HG03066 (cell line): ENCODE measurements at regions not wholly inside any gene's neighbourhood (a gene's known extent, or its start where the extent isn't known, plus 50 kb on each side); places are given as distances from the start of the nearest gene placed in this dataset.
"Not testable (repeated sequence)": the region's sequence is repeated elsewhere in the genome, so short reads cannot be mapped to it uniquely, and the experiment has no call there.

Source experiments
- ATAC-seq: cut with Tn5 transposase; IDR thresholded peaks from one replicate; pipeline ENCODE4 v1.9.1; 2021; ENCODE audit warnings: low read depth; ENCODE audit not compliant: unreplicated experiment

DNA sequence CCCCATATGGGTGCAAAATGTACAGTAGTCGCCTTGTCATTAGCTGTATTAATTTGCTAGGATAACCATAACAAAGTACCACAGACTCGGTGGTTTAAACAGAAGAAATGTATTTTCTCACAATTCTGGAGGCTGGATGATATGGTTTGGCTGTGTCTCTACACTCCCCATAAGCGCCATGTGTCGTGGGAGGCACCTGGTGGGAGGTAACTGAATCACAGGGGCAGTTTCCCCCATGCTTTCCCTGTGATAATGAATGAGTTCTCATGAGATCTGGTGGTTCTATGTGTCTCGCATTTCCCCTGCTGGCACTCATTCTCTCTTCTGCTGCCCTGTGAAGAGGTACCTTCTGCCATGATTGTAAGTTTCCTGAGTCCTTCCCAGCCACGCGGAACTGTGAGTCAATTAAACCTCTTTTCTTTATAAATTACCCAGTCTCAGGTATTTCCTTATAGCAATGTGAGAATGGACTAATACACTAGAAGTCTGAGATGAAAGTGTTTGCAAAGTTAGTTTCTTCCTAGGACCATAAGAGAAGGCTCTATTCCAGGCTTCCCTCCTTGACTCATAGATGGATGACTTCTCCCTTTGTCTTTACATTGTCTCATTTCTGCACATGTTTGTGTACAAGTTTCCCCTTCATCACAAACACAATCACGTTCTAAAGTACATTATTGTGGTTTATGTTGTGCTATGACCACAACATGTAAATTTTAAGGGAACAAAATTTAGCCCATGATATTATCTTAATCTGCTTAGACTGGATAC is 1442.6 kb downstream of the SUCLG1 start:
- no peak for ATAC-seq

DNA sequence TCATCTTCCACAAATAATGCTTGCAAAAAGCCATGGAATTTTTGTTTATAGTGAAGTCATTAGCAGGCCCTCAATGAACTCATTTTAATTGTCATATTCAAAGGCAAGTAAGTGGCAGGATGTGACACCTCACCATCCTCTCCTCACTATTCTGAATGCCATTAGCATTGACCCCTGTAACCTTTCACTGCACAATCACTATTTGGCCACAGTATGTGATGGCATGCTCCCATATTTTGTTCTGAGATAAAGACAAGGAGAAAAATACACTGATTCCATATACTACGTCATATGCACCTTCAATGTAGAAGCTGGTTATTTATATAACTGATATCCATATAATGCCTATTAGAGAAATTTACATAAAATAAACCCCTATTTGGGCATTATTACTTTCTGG is 1443.2 kb downstream of the SUCLG1 start:
- no peak for ATAC-seq

DNA sequence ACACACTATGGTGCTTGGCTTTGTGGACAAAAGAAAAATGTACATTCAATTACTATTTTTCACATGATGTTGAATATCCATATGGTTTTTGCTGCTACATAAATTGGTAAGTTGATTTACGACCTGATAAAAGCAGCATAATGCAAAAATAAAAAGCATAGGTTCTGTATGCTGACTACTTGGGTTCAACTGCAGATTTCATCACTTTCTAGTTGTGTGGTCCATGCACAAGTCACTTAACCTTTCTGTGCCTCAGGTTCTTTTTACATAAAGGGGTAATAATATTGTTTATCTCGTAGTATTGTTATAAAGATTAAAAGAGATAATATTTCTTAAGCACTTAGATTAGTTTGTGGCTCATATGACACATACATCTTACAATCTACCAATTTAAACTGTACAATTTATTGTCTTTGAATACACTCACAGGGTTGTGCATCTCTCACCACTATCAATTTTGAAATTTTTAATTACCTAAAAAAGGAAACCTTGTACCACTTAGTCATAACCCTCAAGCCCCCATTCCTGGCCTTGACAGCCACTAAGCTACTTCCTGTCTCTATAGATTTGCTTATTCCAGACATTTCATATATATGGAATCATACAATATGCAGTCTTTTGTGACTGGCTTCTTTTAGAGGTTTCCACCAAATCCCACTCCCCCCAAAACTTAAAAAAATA is 1443.9 kb downstream of the SUCLG1 start:
- ATAC-seq, result no peak

DNA sequence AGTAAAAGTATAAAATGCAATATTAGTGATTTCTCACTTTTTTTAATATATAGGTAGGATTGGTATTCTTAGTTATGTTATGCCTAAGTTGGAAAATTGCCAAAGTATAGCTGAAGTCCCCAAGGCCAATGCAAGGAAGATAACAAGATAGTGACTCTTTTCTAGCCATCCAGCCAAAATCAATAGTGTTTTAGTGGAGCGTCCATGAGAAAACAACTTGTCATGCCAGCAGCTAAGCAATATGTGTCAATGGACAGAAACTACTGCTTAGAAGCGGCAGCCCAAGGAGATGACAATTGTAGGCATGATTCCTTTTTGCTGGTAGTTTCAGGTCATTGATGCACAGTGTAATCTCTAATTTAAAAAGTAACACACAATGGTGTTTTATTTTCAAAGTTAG is 1444.6 kb downstream of the SUCLG1 start:
- ATAC-seq, result no peak

DNA sequence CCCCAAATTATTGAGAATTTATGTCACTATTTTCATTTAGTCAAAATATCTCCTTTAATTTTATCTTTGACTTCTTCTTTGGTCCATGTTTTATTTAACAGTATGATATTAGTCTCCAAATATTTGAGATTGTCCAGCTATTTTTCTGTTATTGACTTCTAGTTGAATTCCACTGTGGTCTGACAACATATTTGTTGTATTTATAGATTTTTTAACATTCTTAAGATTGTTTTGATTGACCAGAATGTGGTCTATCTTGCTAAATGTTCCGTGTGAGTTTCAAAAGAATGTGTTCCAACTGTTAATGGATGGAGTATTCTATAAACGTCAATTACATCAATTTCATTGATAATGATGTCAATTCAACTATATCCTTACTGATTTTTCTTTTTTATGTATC is 1452.1 kb downstream of the SUCLG1 start:
- no peak for ATAC-seq

DNA sequence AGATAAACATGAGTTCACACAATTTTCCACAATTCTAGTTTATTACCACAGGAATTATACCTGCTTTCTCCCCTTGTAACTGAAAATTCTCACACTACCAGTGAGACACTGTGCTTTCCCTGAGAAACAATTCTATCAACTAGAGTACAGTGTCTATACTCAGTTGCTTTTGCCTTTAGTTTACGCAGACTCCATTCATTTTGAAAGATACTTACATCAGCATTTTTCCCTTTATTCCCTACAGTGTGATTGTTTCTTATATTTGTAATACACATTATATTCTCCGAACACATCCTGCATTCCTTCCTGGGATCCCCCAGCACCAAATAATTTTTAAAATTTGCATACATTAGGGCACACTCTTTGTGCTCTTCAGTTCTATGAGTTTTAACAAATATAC is 1455.5 kb downstream of the SUCLG1 start:
- ATAC-seq, result no peak

DNA sequence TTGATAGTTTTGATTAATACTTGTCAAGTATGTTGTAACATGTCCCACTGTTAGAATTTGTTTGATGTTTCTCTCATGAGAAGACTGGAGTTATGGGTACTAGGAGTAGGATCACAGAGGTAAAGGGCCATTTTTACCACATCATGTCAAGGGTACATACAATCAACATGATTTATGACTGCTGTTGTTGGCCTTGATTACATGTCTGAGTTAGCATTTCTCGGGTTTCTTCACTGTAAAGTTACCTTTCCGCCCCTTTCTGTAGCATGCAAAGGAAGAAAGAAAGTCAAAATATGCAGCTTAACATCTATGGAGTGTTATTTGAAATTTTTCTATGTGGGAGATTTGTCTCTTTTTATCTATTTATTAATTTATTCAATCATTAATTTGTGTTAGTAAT is 1456.4 kb downstream of the SUCLG1 start:
- no peak for ATAC-seq

DNA sequence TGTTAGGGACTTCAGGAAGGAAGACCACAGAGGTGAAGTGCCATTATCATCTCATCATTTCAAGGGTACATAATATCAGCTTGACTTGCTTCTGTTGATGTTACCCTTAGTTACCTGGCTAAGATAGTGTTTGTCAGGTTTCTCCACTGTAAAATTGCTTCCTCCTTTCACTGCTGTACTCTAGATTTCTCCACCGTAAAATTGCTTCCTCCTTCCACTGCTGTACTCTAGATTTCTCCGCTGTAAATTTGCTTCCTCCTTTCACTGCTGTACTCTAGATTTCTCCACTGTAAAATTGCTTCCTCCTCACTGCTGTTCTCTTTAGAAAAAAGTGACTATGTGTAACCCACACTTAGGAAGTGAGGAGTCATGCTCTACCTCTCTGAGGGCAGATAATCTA is 1460.3 kb downstream of the SUCLG1 start:
- ATAC-seq, result no peak

DNA sequence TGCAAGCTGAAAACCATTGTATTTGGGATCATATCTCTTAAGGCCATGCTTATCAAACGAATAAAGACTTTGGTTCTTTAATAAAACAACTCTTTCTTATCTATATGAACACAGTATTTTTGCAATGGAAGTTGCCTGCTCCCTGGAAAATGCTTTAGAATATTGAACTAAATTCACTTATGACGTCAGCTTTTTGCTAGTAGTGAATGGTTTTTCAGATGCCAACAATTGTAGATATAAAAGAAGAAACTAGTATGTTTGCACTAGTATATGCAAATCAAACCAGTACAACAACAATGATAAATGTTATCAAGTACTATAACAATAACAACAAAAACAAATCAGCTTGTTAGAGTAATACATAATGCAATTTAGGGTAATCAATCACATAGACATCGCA is 1462.9 kb downstream of the SUCLG1 start:
- no peak for ATAC-seq

DNA sequence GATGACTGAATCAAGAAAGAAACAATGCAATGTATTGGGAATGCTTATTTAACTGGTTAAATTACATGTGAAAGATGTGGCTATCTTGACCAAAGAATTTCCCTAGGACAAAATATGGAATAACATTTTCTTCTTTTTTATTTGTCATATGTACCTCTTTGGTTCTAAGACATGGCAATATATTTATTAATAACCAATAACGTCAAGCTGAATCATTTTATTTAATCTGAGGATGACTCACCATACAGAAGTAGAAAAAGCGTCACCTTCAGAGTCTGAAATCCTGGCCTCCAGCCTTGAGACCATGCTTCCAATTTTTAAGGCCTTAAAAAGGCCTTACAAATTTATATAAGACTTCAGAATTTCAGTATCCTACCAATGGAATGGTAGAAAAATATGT is 1464.9 kb downstream of the SUCLG1 start:
- ATAC-seq, result no peak

DNA sequence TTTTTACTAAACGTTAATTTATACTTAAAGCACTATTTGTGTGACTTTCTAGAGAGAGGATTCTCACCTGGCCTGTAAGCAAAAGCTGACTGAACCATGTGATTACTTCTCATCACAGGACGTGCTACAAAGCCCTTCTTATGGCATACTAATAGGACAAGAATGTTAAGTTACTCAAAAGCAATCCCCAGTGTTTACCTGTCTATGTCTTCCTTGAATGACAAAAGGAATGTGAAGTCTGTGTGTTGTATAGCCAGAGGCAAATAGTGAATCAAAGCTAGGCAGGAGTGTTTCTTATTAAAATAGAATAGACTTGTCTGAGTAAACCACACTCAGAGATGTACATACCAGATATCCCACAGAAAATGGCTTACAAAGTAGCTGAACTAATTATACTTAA is 1465.5 kb downstream of the SUCLG1 start:
- ATAC-seq, result no peak

DNA sequence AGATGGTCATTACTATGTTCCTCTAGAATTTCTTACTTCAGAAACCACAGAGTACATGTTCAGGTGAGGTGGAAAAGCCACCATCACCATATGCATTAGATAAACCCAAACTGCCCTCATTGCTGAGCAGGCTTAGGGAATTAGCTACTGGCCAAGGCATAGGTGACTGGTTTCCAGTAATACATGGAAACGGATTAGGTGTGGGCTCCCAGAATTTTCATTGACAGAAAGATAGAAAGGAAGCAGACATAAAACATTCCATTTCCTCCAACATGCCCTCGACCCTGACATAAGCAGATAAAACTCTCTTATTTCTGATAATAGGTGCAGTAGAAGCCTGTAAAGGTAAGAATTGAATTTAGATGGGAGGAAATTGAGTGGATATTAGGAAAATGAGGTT is 1466.1 kb downstream of the SUCLG1 start:
- ATAC-seq, result no peak

DNA sequence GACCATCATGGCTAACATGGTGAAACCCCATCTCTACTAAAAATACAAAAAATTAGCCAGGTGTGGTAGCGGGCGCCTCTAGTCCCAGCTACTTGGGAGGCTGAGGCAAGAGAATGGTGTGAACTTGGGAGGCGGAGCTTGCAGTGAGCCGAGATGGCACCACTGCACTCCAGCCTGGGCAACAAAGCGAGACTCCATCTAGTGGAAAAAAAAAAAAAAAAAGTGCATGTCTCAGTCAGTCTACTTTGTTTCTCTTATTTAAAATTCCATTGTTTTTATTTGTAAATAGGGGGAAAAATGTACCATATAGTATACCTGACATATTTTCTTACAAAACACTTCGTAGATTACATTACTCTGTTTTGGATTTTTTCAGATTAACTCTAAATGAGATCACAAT is 1471.4 kb downstream of the SUCLG1 start:
- ATAC-seq, result not testable (repeated sequence)

DNA sequence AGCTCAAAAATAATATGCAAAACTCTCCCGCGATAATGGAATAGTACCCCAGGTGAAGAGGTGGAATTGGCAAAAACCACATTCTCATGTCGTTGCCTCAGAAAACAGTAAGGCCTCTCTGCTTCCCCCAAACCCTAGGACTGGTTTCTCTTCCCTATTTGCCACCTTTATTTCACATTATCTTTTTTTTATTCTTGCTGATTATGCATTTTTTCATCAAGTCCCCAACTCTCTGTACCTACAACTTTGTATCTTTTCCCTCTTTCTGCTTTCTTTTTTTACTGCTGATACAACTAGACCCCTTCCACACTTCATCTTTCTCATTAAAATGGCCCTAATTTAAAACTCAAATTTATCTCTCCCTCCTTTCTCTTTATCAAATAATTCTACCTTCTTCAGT is 1472.2 kb downstream of the SUCLG1 start:
- ATAC-seq, result no peak

DNA sequence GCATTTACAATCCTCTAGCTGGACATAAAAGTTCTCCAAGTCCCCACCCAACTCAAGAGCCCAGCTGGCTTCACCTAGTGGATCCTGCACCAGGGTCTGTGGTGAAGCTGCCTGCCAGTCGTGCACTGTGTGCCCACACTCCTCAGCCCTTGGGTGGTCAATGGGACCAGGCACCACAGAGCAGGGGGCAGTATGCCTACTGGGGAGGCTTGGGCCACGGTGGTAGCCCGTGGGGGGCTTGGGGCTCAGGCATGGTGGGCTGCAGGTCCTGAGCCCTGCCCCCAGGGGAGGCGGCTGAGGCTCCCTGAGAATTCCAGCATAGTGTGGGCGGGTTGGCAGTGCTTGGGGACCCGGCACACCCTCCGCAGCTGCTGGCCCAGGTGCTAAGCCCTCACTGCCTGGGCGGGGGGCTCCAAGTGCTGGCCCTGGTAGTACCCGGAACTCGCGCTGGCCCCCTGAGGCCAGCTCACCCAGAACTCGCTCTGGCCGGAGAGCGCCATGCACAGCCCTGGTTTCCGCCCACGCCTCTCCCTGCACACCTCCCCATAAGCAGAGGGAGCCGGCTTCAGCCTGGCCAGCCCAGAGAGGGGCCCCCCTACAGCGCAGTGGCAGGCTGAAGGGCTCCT is 1473.4 kb downstream of the SUCLG1 start:
- ATAC-seq, result no peak

DNA sequence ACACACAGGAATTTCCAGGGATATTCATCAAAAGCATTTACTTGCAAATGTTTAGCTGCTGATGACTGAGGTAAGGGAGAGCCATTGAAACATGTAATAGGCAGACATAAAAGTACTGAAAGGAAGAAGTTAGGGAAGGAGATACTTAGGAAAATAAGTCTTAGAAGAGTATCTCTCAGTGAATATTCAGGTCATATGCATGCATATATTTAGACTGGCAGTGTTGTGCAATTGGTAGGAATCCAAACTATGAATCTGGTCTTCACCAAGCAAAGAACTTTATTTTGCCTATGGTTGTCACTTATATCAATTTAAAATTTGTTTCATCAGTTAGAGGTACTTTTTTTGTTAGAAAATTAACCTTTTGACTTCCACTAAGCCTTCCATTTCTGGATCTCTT is 1490.7 kb downstream of the SUCLG1 start:
- no peak for ATAC-seq

DNA sequence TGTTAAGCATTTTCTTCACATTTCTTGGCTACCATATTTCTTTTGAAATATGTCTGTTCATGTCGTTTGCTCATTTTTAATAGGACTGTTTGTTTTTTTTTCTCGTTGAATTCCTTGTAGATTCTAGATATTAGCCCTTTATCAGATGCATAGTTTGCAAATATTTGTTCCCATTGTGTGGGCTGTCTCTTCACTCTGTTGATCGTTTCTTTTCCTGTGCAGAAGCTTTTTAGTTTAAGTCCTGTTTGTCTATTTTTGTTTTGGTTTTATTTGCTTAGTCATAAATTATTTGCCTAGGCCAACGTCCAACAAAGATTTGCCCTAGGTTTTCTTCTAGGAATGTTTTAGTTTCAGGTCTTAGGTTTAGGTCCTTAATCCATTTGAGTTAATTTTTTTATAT is 1494.7 kb downstream of the SUCLG1 start:
- no peak for ATAC-seq

DNA sequence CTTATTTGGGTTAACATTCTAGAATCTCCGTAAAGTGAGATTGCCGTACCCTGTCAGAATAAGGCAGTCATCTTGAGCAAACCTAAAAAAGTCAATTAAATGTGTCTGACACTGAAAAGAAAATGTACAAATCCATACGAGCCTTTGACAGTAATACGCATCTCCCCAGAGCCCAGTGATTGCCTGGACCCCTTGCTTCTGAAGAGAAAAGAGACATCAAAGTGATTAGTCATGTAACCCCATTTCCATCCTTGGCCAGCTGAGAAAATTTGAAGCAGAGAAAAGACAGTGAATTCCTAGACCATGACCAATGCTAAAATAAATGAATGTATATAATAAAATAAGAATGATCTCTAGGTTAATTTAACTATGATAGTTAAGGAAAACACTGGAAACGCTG is 1499.4 kb downstream of the SUCLG1 start:
- no peak for ATAC-seq

DNA sequence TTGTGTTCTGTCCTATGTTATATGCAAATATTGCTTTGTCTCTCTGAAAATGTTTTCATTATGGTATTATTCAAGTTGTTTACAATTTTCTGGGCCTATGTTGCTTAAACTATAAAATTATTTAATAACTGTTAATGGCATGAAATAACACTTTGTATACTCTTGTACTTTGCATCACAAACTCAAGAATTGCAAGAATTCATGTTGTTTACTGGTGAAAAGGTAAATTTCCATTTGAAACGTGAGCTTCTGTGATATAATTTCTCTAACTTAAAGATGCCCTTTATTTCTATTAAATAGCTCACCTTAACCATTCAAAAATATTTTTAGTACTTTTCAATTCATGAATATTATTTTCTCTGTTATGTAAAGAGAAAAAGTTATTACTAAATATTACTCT is 1504.2 kb downstream of the SUCLG1 start:
- no peak for ATAC-seq

DNA sequence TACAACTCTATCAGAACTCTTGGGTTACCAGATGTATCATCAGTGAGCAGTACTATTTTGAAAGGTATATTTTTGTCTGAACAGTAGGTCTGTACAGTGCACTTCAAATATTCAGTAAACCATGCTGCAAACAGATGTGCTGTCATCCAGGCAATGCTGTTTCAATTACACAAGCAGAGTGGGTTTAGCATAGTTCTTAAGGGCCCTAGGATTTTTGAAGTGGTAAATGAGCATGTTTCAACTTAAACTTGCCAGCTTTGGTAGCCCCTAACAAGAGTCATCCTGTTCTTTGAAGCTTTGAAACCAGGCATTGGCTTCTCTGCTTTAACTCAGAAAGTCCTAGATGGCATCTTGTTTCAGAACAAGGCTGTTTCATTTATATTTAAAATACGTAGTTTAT is 1519.9 kb downstream of the SUCLG1 start:
- ATAC-seq, result no peak

DNA sequence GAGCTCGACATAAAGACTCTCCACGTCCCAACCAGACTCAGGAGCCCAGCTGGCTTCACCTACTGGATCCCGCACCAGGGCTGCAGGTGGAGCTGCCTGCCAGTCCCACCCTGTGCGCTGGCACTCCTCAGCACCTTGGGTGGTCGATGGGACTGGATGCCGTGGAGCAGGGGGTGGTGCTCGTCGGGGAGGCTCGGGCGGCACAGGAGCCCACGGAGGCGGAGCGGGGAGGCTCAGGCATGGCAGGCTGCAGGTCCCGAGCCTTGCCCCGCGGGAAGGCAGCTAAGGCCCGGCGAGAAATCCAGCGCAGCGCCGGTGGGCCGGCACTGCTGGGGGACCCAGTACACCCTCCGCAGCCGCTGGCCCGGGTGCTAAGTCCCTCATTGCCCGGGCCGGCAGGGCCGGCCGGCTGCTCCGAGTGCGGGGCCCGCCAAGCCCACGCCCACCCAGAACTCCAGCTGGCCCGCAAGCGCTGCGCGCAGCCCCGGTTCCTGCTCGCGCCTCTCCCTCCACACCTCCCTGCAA is 1520.7 kb downstream of the SUCLG1 start:
- not testable (repeated sequence) for ATAC-seq

DNA sequence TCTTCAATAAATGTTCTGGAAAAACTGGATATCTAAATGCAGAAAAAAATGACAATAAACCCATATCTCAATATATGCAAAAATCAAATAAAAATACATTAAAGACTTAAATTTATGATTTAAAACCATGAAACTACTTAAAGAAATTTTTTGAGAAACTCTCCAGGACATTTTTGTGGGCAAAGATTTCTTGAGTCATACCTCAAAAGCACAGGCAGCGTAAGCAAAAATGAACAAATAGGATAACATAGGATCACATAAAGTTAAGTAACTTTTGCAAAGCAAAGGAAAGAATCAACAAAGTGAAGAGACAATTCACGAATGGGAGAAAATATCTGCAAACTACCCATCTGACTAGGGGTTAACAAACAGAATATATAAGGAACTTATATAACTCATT is 1545.5 kb downstream of the SUCLG1 start:
- ATAC-seq, result no peak
